Brain microvascular endothelial cell (primary cell): ENCODE measurements at regions not wholly inside any gene's neighbourhood (a gene's known extent, or its start where the extent isn't known, plus 50 kb on each side); places are given as distances from the start of the nearest gene placed in this dataset.

ENCODE experiments used
- DNase-seq: peaks from one replicate; pipeline ENCODE4 v3.0.0-alpha.2; 2020
- H3K27ac ChIP-seq: fragments of 250-450 bp; sonication (Bioruptor Pico); 2 replicates; pipeline ENCODE4 v1.5.1; 2020; ENCODE audit warnings: mild to moderate bottlenecking, moderate library complexity
- H3K27me3 ChIP-seq: fragments of 250-450 bp; sonication (Bioruptor Pico); replicated peaks from 2 replicates; pipeline ENCODE4 v1.5.1; 2020; ENCODE audit warnings: mild to moderate bottlenecking
- H3K36me3 ChIP-seq: fragments of 250-450 bp; sonication (Bioruptor Pico); replicated peaks from 2 replicates; pipeline ENCODE4 v1.5.1; 2020; ENCODE audit warnings: mild to moderate bottlenecking
- H3K4me3 ChIP-seq: 2 replicates; pipeline ENCODE4 v1.5.1; 2011; ENCODE audit warnings: low read depth, mild to moderate bottlenecking, control low read depth, low read length, moderate library complexity
- CTCF ChIP-seq: IDR thresholded peaks from 2 replicates; pipeline ENCODE4 v1.5.1; 2011; ENCODE audit warnings: low read depth, mild to moderate bottlenecking, moderate library complexity, low read length, control low read depth, inconsistent platforms; ENCODE audit errors: missing control alignments
- in situ Hi-C: cut with HindIII; loops from 2 replicates; pipeline ENCODE4 v1.10.0; 2017; ENCODE audit warnings: low sequenced_read_pairs, low pct_ligation_motif_present

DNA sequence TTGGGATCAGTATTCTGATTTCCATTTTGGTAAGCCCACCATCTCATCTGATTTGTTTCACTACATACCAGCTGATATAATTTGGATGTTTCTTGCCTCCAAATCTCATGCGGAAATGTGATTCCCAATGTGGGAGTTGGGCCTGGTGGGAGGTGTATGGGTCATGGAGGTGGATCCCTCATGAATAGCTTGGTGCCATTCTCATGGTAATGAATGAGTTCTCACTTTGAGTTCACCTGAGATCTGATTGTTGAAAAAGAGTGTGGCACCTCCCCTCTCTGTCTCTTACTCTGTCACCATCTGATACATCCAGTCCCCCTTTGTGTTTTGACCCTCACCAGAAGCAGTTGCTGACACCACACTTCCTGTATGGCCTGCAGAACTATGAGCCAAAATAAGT, 347.3 kb downstream of the ARL4A start:
- in situ Hi-C loops: no loop called here
- no peak for TF ChIP-seq CTCF
- no peaks in the 10 kb centered on the region for H3K36me3 ChIP-seq

DNA sequence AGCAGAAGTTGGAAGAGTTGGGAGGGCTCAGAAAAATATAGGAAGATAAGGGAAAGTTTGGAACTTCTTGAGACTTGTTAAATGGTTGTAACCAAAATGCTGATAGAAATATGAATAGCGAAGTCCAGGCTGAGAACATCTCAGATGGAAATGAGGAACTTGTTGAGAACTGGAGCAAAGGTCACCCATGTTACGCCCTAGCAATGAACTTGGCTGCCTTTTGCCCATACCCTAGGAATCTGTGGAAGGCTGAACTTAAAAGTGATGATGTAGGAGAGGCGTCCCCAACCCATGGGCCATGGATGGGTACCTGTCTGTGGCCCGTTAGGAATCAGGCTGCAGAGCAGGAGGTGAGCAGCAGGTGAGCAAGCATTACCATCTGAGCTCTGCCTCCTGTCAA, 347.8 kb downstream of the ARL4A start:
- in situ Hi-C loops: no loop called here
- no peak overlapping the region for H3K4me3 ChIP-seq
- H3K27me3 ChIP-seq: no peaks in the 10 kb centered on the region
- TF ChIP-seq CTCF: no peak
- no peak for DNase-seq
- no peak overlapping the region for H3K27ac ChIP-seq
- H3K36me3 ChIP-seq: no peaks in the 10 kb centered on the region

More for the DNA sequence above, 347.3 kb downstream of the ARL4A start:
- no peak for DNase-seq
- Histone ChIP-seq H3K4me3 (no peak overlapping the region), H3K27me3 (no peaks in the 10 kb centered on the region), H3K27ac (no peak overlapping the region)

DNA sequence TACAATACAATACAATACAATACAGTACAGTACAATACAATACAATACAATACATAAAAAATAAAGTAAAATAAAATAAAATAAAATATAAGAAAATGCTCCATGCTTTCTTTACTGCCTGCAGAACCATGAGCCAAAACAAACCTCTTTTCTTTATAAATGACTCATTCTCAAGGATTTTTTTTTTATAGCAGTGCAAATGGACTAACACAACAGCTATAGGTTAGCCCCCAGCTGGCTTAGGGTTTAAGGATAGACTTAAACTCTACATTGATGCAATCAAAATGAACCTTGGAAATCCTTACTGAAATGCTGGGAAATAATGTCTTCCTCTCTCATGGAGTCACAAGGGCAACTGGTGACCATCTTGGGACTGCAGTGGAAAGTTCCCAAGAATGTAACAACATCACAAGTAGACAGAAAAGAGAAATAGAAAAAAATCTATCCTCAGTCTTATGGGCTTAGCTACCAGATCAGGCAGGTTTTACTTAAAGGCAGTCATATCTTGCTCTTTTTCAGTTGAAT, 348.9 kb downstream of the ARL4A start:
- in situ Hi-C loops: no loop called here
- H3K27ac ChIP-seq: no peak overlapping the region

DNA sequence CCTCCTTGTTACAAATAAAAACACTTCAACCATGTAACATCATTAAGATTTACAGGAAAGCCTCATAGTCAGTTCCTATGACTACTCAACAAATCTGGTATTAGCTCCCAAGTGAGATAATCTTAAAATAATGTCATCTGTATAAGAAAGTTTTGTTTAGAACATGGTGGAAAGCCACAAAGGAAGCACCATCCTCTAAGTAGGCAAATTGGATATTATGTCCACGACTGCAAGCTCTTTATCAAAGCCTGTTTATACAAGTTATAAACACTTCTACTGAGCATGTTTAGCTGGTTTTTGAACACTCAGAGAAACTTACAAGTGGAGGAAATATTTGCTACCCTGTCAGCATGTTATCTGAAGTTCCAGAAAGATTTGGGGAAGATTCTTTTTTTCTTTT, 349.8 kb downstream of the ARL4A start:
- in situ Hi-C loops: no loop called here
- no peak for DNase-seq
- H3K27ac ChIP-seq: no peak overlapping the region
- H3K36me3 ChIP-seq: no peaks in the 10 kb centered on the region
- no peaks in the 10 kb centered on the region for H3K27me3 ChIP-seq
- H3K4me3 ChIP-seq: no peak overlapping the region
- TF ChIP-seq CTCF: no peak

More for the DNA sequence above, 348.9 kb downstream of the ARL4A start:
- TF ChIP-seq CTCF: no peak
- Histone ChIP-seq H3K36me3 (no peaks in the 10 kb centered on the region), H3K27me3 (no peaks in the 10 kb centered on the region), H3K4me3 (no peak overlapping the region)
- DNase-seq: peak; percentile 1

DNA sequence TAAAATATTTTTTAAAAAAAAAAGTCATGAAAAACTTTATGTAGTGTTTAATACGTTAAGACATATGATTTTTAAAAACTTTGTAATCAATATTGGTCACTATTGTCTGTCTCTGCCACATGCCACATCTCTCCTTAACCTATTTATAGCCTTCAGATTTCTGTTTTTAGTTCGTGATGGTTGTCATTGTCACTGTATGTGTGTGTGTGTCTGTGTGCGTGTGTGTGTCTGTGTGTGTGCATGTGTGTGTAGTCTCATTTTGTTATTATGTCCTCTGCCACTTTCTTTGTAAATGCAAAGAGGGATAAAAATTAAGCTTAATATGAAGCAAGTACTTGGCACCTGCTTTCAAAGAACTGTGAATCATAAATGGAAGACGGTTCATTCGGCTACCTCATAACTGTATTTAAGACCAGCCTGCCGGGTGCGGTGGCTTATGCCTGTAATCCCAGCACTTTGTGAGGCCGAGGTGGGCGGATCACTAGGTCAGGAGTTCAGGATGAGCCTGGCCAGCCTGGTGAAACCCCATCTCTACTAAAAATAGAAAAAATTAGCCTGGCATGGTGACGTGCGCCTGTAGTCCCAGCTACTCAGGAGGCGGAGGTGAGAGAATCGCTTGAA, 354.0 kb downstream of the ARL4A start:
- Histone ChIP-seq H3K27me3 (no peaks in the 10 kb centered on the region), H3K4me3 (no peak overlapping the region), H3K27ac (no peak overlapping the region), H3K36me3 (no peaks in the 10 kb centered on the region)
- TF ChIP-seq CTCF: no peak
- no peak for DNase-seq
- in situ Hi-C loops: no loop called here
